H9 (cell line): ENCODE measurements at regions not wholly inside any gene's neighbourhood (a gene's known extent, or its start where the extent isn't known, plus 50 kb on each side); places are given as distances from the start of the nearest gene placed in this dataset.

Experiments
- DNase-seq: peaks from one replicate; pipeline ENCODE4 v3.0.0-alpha.2; 2017
- H2AFZ ChIP-seq: one replicate; pipeline ENCODE4 v1.6.1; 2013; ENCODE audit warnings: mild to moderate bottlenecking, low read length, control low read depth, moderate library complexity
- H2AK5ac ChIP-seq: 2 replicates; pipeline ENCODE4 v1.6.1; 2013; ENCODE audit warnings: low read length, control low read depth, mixed read lengths; ENCODE audit not compliant: insufficient read length
- H2BK120ac ChIP-seq: one replicate; pipeline ENCODE4 v1.6.1; 2013; ENCODE audit warnings: low read depth, mild to moderate bottlenecking, low read length, control low read depth, inconsistent platforms; ENCODE audit not compliant: poor library complexity, severe bottlenecking
- H2BK12ac ChIP-seq: 2 replicates; pipeline ENCODE4 v1.6.1; 2013; ENCODE audit warnings: low read length, control low read depth, mixed read lengths, low read depth; ENCODE audit not compliant: insufficient read length
- H2BK15ac ChIP-seq: 2 replicates; pipeline ENCODE4 v1.6.1; 2013; ENCODE audit warnings: low read depth, low read length, control low read depth
- H2BK20ac ChIP-seq: one replicate; pipeline ENCODE4 v1.6.1; 2013; ENCODE audit warnings: low read depth, mild to moderate bottlenecking, low read length, control low read depth, inconsistent platforms; ENCODE audit not compliant: poor library complexity, severe bottlenecking
- H2BK5ac ChIP-seq: 2 replicates; pipeline ENCODE4 v1.6.1; 2013; ENCODE audit warnings: low read length, control low read depth, mixed read lengths; ENCODE audit not compliant: insufficient read length
- H3K14ac ChIP-seq: 2 replicates; pipeline ENCODE4 v1.6.1; 2013; ENCODE audit warnings: low read length, control low read depth; ENCODE audit not compliant: insufficient read depth
- H3K18ac ChIP-seq: 2 replicates; pipeline ENCODE4 v1.6.1; 2013; ENCODE audit warnings: low read depth, mild to moderate bottlenecking, mixed read lengths, low read length, control low read depth; ENCODE audit not compliant: insufficient read length
- H3K23ac ChIP-seq: 2 replicates; pipeline ENCODE4 v1.6.1; 2013; ENCODE audit warnings: low read length, control low read depth, mixed read lengths, low read depth; ENCODE audit not compliant: insufficient read length
- H3K23me2 ChIP-seq: 2 replicates; pipeline ENCODE4 v1.6.1; 2013; ENCODE audit warnings: low read depth, mild to moderate bottlenecking, mixed read lengths, low read length, control low read depth; ENCODE audit not compliant: insufficient read length, poor library complexity, severe bottlenecking
- H3K27ac ChIP-seq: 2 replicates; pipeline ENCODE4 v1.5.1; 2013; ENCODE audit warnings: low read length, control low read depth, mixed read lengths, low read depth; ENCODE audit not compliant: insufficient read length
- H3K27me3 ChIP-seq: 2 replicates; pipeline ENCODE4 v1.6.1; 2013; ENCODE audit warnings: low read length, control low read depth, inconsistent platforms; ENCODE audit not compliant: insufficient read depth
- H3K4ac ChIP-seq: 2 replicates; pipeline ENCODE4 v1.6.1; 2013; ENCODE audit warnings: low read depth, mild to moderate bottlenecking, control low read depth, inconsistent platforms, low read length, moderate library complexity
- H3K4me1 ChIP-seq: 2 replicates; pipeline ENCODE4 v1.6.1; 2013; ENCODE audit warnings: low read length, control low read depth, inconsistent platforms; ENCODE audit not compliant: insufficient read depth
- H3K4me2 ChIP-seq: 2 replicates; pipeline ENCODE4 v1.6.1; 2013; ENCODE audit warnings: low read length, control low read depth, mixed read lengths; ENCODE audit not compliant: insufficient read length, insufficient read depth
- H3K56ac ChIP-seq: 2 replicates; pipeline ENCODE4 v1.6.1; 2013; ENCODE audit warnings: low read depth, mild to moderate bottlenecking, mixed read lengths, low read length, control low read depth; ENCODE audit not compliant: insufficient read length
- H3K79me1 ChIP-seq: 2 replicates; pipeline ENCODE4 v1.6.1; 2013; ENCODE audit warnings: low read depth, mild to moderate bottlenecking, moderate library complexity, low read length, control low read depth, inconsistent platforms; ENCODE audit not compliant: insufficient read depth, poor library complexity, severe bottlenecking
- H3K79me2 ChIP-seq: 2 replicates; pipeline ENCODE4 v1.6.1; 2013; ENCODE audit warnings: low read length, control low read depth, inconsistent platforms; ENCODE audit not compliant: insufficient read depth
- H3K9ac ChIP-seq: 2 replicates; pipeline ENCODE4 v1.6.1; 2013; ENCODE audit warnings: low read length, control low read depth, mixed read lengths; ENCODE audit not compliant: insufficient read length; ENCODE audit errors: extremely low read depth
- H3K9me3 ChIP-seq: one replicate; pipeline ENCODE4 v1.6.1; 2013; ENCODE audit warnings: low read depth, low read length, inconsistent platforms; ENCODE audit not compliant: control insufficient read depth
- H3T11ph ChIP-seq: one replicate; pipeline ENCODE4 v1.6.1; 2013; ENCODE audit warnings: mild to moderate bottlenecking, low read length, control low read depth, inconsistent platforms
- H4K20me1 ChIP-seq: one replicate; pipeline ENCODE4 v1.6.1; 2013; ENCODE audit not compliant: control insufficient read depth, insufficient read length, insufficient read depth
- H4K5ac ChIP-seq: 2 replicates; pipeline ENCODE4 v1.6.1; 2013; ENCODE audit warnings: low read depth, mild to moderate bottlenecking, mixed read lengths, low read length, control low read depth; ENCODE audit not compliant: insufficient read length
- H4K8ac ChIP-seq: replicated peaks from 2 replicates; pipeline ENCODE4 v1.6.1; 2013; ENCODE audit warnings: low read length, control low read depth, mixed read lengths, low read depth; ENCODE audit not compliant: insufficient read length
- H4K91ac ChIP-seq: 2 replicates; pipeline ENCODE4 v1.6.1; 2013; ENCODE audit warnings: low read depth, mild to moderate bottlenecking, moderate library complexity, mixed read lengths, low read length, control low read depth; ENCODE audit not compliant: insufficient read length
- H3K27ac Mint-ChIP-seq, 3 experiments: 2 replicates in 2 of 3; 3 replicates in 1 of 3; pipeline ENCODE4 v1.8.0; 2020 to 2021; ENCODE audit warnings: mixed read lengths in 3 of 3, mild to moderate bottlenecking in 1 of 3, moderate library complexity in 1 of 3
- H3K27me3 Mint-ChIP-seq: 2 replicates; pipeline ENCODE4 v1.8.0; 2021; ENCODE audit warnings: low read depth, mild to moderate bottlenecking, moderate library complexity, mixed read lengths
- H3K36me3 Mint-ChIP-seq, 3 experiments: 2 replicates in 2 of 3; 3 replicates in 1 of 3; pipeline ENCODE4 v1.8.0; 2020 to 2021; ENCODE audit warnings: low read depth in 3 of 3, mixed read lengths in 3 of 3; ENCODE audit not compliant: insufficient read depth in 1 of 3
- H3K4me1 Mint-ChIP-seq, 2 experiments: 2 replicates each; pipeline ENCODE4 v1.8.0; 2020; ENCODE audit warnings: mixed read lengths in 2 of 2
- H3K4me3 Mint-ChIP-seq, 2 experiments: 2 replicates in 1 of 2; 3 replicates in 1 of 2; pipeline ENCODE4 v1.8.0; 2020 to 2021; ENCODE audit warnings: mild to moderate bottlenecking in 2 of 2, mixed read lengths in 2 of 2, moderate library complexity in 1 of 2
- H3K9me3 Mint-ChIP-seq, 2 experiments: 2 replicates in 1 of 2; 3 replicates in 1 of 2; pipeline ENCODE4 v1.8.0; 2020; ENCODE audit warnings: mild to moderate bottlenecking in 2 of 2, mixed read lengths in 2 of 2, moderate library complexity in 1 of 2
- TF ChIP-seq, protein P1 (sequence below): fragments of 200-600 bp; sonication (generic); conservative IDR thresholded peaks from 3 replicates; pipeline ENCODE4 v1.8.0; 2021; ENCODE audit warnings: antibody characterized with exemption, mild to moderate bottlenecking

DNA sequence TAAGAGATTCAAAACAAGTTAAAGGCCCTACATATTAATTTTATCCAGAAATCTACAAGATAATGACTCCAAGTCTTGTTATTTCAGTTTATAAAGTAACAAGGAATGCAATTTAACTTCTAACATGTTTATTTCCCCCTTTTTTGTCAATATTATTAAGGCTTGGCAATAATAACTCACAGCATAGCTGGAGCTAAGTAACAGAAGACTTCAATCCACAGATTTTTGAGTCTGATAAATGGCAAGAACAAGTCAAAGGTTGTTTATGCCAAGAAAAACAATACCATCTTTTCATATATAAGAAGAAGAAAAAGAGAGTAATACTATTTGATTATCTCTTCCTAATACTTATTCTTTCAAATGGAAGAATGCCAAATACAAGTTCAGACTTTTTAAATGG, 631.0 kb upstream of the CCDC54 start:
- Histone ChIP-seq H2AK5ac (no peak overlapping the region), H3T11ph (no peak overlapping the region), H4K91ac (no peak overlapping the region), H3K4me1 (peaks cover 5% of the 10 kb centered on the region; the same call in 1 of the 2 replicates), H4K8ac (no peak overlapping the region), H2BK5ac (no peak overlapping the region), H3K79me1 (no peaks in the 10 kb centered on the region), H3K27me3 (no peaks in the 10 kb centered on the region), H3K14ac (no peak overlapping the region), H3K79me2 (no peaks in the 10 kb centered on the region), H3K18ac (no peak overlapping the region), H3K4me2 (no peak overlapping the region), H2BK12ac (no peak overlapping the region), H4K5ac (no peak overlapping the region), H2BK20ac (no peak overlapping the region), H3K23me2 (no peaks in the 10 kb centered on the region), H2BK120ac (no peak overlapping the region), H3K27ac (no peak overlapping the region), H3K9ac (no peak overlapping the region), H4K20me1 (no peaks in the 10 kb centered on the region), H2AFZ (no peak overlapping the region), H3K23ac (no peak overlapping the region), H3K4ac (no peak overlapping the region), H3K56ac (no peak overlapping the region), H3K9me3 (no peaks in the 10 kb centered on the region), H2BK15ac (no peak overlapping the region)
- Mint-ChIP-seq H3K9me3 (no peaks in the 10 kb centered on the region; a peak in 1 of 5 replicates), H3K4me3 (no peak overlapping the region), H3K36me3 (peaks cover 0 to 4% (median 2%) of the 10 kb centered on the region in 3 experiments; a peak in 1 of 7 replicates), H3K27ac (no peak overlapping the region), H3K27me3 (no peaks in the 10 kb centered on the region), H3K4me1 (peaks cover 44 to 46% of the 10 kb centered on the region in 2 experiments)
- DNase-seq, result no peak
- TF ChIP-seq, protein P1, sequence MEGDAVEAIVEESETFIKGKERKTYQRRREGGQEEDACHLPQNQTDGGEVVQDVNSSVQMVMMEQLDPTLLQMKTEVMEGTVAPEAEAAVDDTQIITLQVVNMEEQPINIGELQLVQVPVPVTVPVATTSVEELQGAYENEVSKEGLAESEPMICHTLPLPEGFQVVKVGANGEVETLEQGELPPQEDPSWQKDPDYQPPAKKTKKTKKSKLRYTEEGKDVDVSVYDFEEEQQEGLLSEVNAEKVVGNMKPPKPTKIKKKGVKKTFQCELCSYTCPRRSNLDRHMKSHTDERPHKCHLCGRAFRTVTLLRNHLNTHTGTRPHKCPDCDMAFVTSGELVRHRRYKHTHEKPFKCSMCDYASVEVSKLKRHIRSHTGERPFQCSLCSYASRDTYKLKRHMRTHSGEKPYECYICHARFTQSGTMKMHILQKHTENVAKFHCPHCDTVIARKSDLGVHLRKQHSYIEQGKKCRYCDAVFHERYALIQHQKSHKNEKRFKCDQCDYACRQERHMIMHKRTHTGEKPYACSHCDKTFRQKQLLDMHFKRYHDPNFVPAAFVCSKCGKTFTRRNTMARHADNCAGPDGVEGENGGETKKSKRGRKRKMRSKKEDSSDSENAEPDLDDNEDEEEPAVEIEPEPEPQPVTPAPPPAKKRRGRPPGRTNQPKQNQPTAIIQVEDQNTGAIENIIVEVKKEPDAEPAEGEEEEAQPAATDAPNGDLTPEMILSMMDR, result no peak
